PC-9 (cell line): ENCODE measurements at regions not wholly inside any gene's neighbourhood (a gene's known extent, or its start where the extent isn't known, plus 50 kb on each side); places are given as distances from the start of the nearest gene placed in this dataset.

Experiments
- BruUV-seq: library from RNA; stranded (reverse); fragments of 400-500 nt; replicated peaks from 2 replicates; lab custom pipeline; 2021; lab: Mats Ljungman, UMichigan
- CTCF ChIA-PET: fragments of 300-600 bp; sonication (Branson Sonifier 250); formaldehyde crosslinking; loops from one replicate; lab custom pipeline; 2022; ENCODE audit warnings: antibody characterized with exemption; lab: Charles Lee
- POLR2A ChIA-PET: fragments of 300-600 bp; sonication (Branson Sonifier 250); formaldehyde crosslinking; loops from one replicate; lab custom pipeline; 2022; ENCODE audit warnings: antibody characterized with exemption; ENCODE audit not compliant: unreplicated experiment; lab: Charles Lee
- DNase-seq, 2 experiments: peaks; one replicate each; pipeline versions ENCODE4 v3.0.0 to v3.0.0-alpha.2; 2015 to 2022; ENCODE audit warnings: mixed read lengths in 1 of 2
- H2AFZ ChIP-seq: fragments of 200-600 bp; sonication (generic); 2 replicates; pipeline ENCODE4 v1.8.1; 2017; ENCODE audit warnings: antibody characterized with exemption
- H3F3A ChIP-seq: fragments of 200-600 bp; sonication (generic); 2 replicates; pipeline ENCODE4 v1.8.1; 2017; ENCODE audit warnings: antibody characterized with exemption, mild to moderate bottlenecking, low read depth; ENCODE audit not compliant: insufficient read depth
- H3K27ac ChIP-seq: fragments of 200-600 bp; sonication (generic); 2 replicates; pipeline ENCODE4 v1.6.1; 2016; ENCODE audit warnings: mixed run types
- H3K27me3 ChIP-seq: fragments of 200-600 bp; sonication (generic); 2 replicates; pipeline ENCODE4 v1.6.1; 2016; ENCODE audit warnings: low read depth, mixed run types; ENCODE audit not compliant: insufficient read depth
- H3K36me3 ChIP-seq: fragments of 200-600 bp; sonication (generic); 2 replicates; pipeline ENCODE4 v1.6.1; 2016; ENCODE audit warnings: low read depth, mixed run types
- H3K4me1 ChIP-seq: fragments of 200-600 bp; sonication (generic); replicated peaks from 2 replicates; pipeline ENCODE4 v1.6.1; 2016; ENCODE audit warnings: mixed run types; ENCODE audit not compliant: insufficient read depth
- H3K4me2 ChIP-seq: fragments of 200-600 bp; sonication (generic); 2 replicates; pipeline ENCODE4 v1.6.1; 2017; ENCODE audit warnings: mixed run types
- H3K4me3 ChIP-seq: fragments of 200-600 bp; sonication (generic); 2 replicates; pipeline ENCODE4 v1.6.1; 2016; ENCODE audit warnings: mixed run types
- H3K79me2 ChIP-seq: fragments of 200-600 bp; sonication (generic); 2 replicates; pipeline ENCODE4 v1.6.1; 2017; ENCODE audit warnings: low read depth, mixed run types
- H3K9me2 ChIP-seq: fragments of 200-600 bp; sonication (generic); 2 replicates; pipeline ENCODE4 v1.8.1; 2017; ENCODE audit warnings: mild to moderate bottlenecking; ENCODE audit not compliant: insufficient read depth
- H3K9me3 ChIP-seq: fragments of 200-600 bp; sonication (generic); 2 replicates; pipeline ENCODE4 v1.8.1; 2016; ENCODE audit warnings: low read depth; ENCODE audit not compliant: insufficient read depth
- H4K20me1 ChIP-seq: fragments of 200-600 bp; sonication (generic); 2 replicates; pipeline ENCODE4 v1.8.1; 2017; ENCODE audit not compliant: insufficient read depth
- EZH2 ChIP-seq: fragments of 200-600 bp; sonication (generic); IDR thresholded peaks from 2 replicates; pipeline ENCODE4 v1.8.0; 2017; ENCODE audit warnings: antibody characterized with exemption, low read depth
- intact Hi-C: fragments of 100-400 bp; cut with micrococcal nuclease; formaldehyde crosslinking; loops from one replicate; pipeline ENCODE4 v1.10.0; 2022; ENCODE audit not compliant: unreplicated experiment
- TF ChIP-seq, protein P1 (sequence below): fragments of 200-600 bp; sonication (generic); conservative IDR thresholded peaks from 2 replicates; pipeline ENCODE4 v1.6.1; 2017; ENCODE audit warnings: mixed run types, antibody characterized with exemption, mild to moderate bottlenecking, moderate library complexity

- H3K9me3 ChIP-seq = no peaks in the 10 kb centered on the region
- no peaks in the 10 kb centered on the region for H4K20me1 ChIP-seq
- CTCF ChIA-PET = no interaction called here
- no peak for TF ChIP-seq EZH2
- TF ChIP-seq, protein P1, sequence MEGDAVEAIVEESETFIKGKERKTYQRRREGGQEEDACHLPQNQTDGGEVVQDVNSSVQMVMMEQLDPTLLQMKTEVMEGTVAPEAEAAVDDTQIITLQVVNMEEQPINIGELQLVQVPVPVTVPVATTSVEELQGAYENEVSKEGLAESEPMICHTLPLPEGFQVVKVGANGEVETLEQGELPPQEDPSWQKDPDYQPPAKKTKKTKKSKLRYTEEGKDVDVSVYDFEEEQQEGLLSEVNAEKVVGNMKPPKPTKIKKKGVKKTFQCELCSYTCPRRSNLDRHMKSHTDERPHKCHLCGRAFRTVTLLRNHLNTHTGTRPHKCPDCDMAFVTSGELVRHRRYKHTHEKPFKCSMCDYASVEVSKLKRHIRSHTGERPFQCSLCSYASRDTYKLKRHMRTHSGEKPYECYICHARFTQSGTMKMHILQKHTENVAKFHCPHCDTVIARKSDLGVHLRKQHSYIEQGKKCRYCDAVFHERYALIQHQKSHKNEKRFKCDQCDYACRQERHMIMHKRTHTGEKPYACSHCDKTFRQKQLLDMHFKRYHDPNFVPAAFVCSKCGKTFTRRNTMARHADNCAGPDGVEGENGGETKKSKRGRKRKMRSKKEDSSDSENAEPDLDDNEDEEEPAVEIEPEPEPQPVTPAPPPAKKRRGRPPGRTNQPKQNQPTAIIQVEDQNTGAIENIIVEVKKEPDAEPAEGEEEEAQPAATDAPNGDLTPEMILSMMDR = no peak
- no peaks in the 10 kb centered on the region for H3K4me1 ChIP-seq
- DNase-seq = no peak
- POLR2A ChIA-PET = interaction anchor here (0.7 kb wide), 1 partner anchor 183 kb away, joined by 5 read pairs; no protein-coding TSS in a partner anchor
- no TSS peak for BruUV-seq
- H3K9me2 ChIP-seq = no peaks in the 10 kb centered on the region
- no peak overlapping the region for H3K4me3 ChIP-seq
- H3K79me2 ChIP-seq = no peaks in the 10 kb centered on the region
- intact Hi-C loops = no loop called here
- H3K27ac ChIP-seq = no peak overlapping the region
- H2AFZ ChIP-seq = no peak overlapping the region
- H3F3A ChIP-seq = no peaks in the 10 kb centered on the region
- no peaks in the 10 kb centered on the region for H3K36me3 ChIP-seq
- no peak overlapping the region for H3K4me2 ChIP-seq
- peaks cover 77% of the 10 kb centered on the region for H3K27me3 ChIP-seq
Measured at GRCh38 chr2:23311186-23311585, 73.8 kb upstream of the KLHL29 start.

DNA sequence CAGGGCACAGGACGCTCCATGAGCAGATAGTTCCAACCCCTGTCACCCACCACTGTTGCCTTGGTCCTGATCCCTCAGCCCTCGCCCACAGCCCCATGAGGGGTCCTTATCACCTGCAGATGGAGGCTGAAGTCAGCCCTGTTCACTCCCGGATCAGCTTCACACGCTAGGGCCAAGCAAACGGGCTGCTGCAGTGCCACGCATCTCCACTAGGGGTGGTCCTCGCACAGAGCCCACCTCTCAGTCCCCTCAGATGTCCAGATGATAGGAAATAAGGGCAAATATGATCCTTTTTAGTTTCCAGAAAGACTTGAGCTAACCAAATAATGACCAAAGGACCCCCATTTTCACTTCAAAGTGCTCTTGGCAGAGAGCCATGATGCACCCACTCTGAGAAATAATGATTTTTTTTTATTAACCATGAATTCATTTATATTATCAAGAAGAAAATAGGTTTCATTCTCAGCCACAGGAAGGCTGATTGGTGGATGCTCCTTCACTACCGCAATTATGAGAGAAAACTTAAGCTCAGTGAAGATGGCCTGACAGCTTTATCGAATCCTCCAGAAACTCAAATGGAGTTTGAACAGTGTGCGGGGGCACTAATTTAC lies 71.9 kb upstream of the KLHL29 start:
- Histone ChIP-seq H3K9me2 (no peaks in the 10 kb centered on the region), H3K36me3 (no peaks in the 10 kb centered on the region), H4K20me1 (no peaks in the 10 kb centered on the region), H3K27ac (no peak overlapping the region), H3K4me3 (no peak overlapping the region), H3K9me3 (no peaks in the 10 kb centered on the region), H3K4me2 (no peak overlapping the region), H3K79me2 (no peaks in the 10 kb centered on the region), H2AFZ (no peak overlapping the region), H3F3A (no peaks in the 10 kb centered on the region), H3K27me3 (peaks cover 77% of the 10 kb centered on the region), H3K4me1 (no peaks in the 10 kb centered on the region)
- TF ChIP-seq, protein P1 = peak; percentile 87
- TF ChIP-seq EZH2 = no peak
- intact Hi-C loops = no loop called here
- ChIA-PET CTCF (interaction anchor here (0.6 kb wide), 1 partner anchor 1595 kb away, joined by 5 read pairs; no protein-coding TSS in a partner anchor), POLR2A (no interaction called here)
- DNase-seq = peak in 1 of 2 experiments; percentile 12
- no TSS peak for BruUV-seq

DNA sequence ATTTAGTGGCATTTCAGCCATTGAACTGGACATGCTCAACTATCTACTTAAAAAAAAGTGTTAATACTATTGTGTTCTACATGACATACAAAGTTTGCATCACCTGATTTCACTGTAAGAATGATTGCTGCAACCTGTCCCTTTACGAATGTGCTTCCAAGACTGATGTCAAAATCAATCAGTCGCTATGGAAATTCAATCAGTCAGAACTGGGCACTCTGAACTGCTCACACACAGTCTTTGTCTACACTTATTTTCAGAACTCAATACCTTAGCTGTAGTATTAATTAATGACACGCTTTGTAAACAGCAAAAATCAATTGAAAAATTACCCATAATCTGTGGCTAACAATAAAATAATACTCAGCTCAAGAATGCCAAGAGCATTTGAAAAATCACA lies 70.3 kb upstream of the KLHL29 start:
- H3K4me1 ChIP-seq = no peaks in the 10 kb centered on the region
- no peaks in the 10 kb centered on the region for H3F3A ChIP-seq
- no peaks in the 10 kb centered on the region for H3K9me3 ChIP-seq
- POLR2A ChIA-PET = no interaction called here
- H3K4me3 ChIP-seq = no peak overlapping the region
- no peaks in the 10 kb centered on the region for H3K79me2 ChIP-seq
- no peaks in the 10 kb centered on the region for H3K36me3 ChIP-seq
- no peak overlapping the region for H3K4me2 ChIP-seq
- no peak overlapping the region for H3K27ac ChIP-seq
- no TSS peak for BruUV-seq
- H3K27me3 ChIP-seq = peaks cover 77% of the 10 kb centered on the region
- H4K20me1 ChIP-seq = no peaks in the 10 kb centered on the region
- intact Hi-C loops = no loop called here
- CTCF ChIA-PET = no interaction called here
- H3K9me2 ChIP-seq = no peaks in the 10 kb centered on the region
- TF ChIP-seq, protein P1 = no peak
- no peak for TF ChIP-seq EZH2
- no peak for DNase-seq
- no peak overlapping the region for H2AFZ ChIP-seq
